ENCODE measurements at regions not wholly inside any gene's neighbourhood (a gene's known extent, or its start where the extent isn't known, plus 50 kb on each side); places are given as distances from the start of the nearest gene placed in this dataset.

- no TSS peak for BruUV-seq (replicated peaks)
Measured at GRCh38 chr2:186105016-186105724, 366.6 kb downstream of the FSIP2 start.

DNA sequence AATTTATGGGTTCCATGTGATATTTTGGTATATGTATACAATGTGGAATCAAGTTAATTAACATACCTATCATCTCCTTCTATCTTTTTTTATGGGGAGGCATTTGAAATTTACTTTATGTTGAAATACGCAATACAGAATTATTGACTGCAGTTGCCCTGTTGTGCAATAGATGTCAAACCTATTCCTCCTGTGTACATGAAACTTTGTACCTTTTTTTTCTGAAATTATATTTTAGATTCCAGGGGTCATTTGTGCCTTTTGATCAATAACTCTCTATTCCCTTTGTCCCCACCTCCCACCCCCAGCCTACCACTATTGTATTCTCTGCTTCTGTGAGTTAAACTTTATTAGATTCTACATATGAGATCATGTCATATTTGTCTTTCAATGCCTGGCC lies 369.9 kb downstream of the FSIP2 start:
- ATAC-seq (no peak), DNase-seq (ENCODE audit: low read depth, low spot score) (no peak)
- no peak overlapping the region for H3K27ac ChIP-seq (ENCODE audit: low read length)
- CTCF ChIA-PET, result no interaction called here
- no TSS peak for BruUV-seq (replicated peaks)
- in situ Hi-C loops (cut with HindIII; ENCODE audit: low pct_unique_long_range_greater_than_20kb, low sequenced_read_pairs), result no loop called here
- no peak overlapping the region for H3K4me3 ChIP-seq (ENCODE audit: low read depth in 2 of 2, low read length in 2 of 2)
- intact Hi-C loops (cut with micrococcal nuclease; ENCODE audit: unreplicated experiment), result no loop called here
- H3K4me1 ChIP-seq (ENCODE audit: control insufficient read depth, insufficient read depth, low read length), result no peaks in the 10 kb centered on the region
- POLR2A ChIA-PET, result no interaction called here
- no peaks in the 10 kb centered on the region for H3K27me3 ChIP-seq (ENCODE audit: control insufficient read depth, insufficient read depth, low read length)
- no peaks in the 10 kb centered on the region for H3K36me3 ChIP-seq (ENCODE audit: control insufficient read depth, insufficient read depth, low read length)
- H3K9me3 ChIP-seq (ENCODE audit: control insufficient read depth, insufficient read depth, low read depth, low read length), result no peaks in the 10 kb centered on the region; the same call in 1 of the 2 replicates
- no peak for TF ChIP-seq POLR2AphosphoS5 (IDR thresholded peaks at IDR 0.05; ENCODE audit: low read depth, low read length)
- TF ChIP-seq, protein P1, sequence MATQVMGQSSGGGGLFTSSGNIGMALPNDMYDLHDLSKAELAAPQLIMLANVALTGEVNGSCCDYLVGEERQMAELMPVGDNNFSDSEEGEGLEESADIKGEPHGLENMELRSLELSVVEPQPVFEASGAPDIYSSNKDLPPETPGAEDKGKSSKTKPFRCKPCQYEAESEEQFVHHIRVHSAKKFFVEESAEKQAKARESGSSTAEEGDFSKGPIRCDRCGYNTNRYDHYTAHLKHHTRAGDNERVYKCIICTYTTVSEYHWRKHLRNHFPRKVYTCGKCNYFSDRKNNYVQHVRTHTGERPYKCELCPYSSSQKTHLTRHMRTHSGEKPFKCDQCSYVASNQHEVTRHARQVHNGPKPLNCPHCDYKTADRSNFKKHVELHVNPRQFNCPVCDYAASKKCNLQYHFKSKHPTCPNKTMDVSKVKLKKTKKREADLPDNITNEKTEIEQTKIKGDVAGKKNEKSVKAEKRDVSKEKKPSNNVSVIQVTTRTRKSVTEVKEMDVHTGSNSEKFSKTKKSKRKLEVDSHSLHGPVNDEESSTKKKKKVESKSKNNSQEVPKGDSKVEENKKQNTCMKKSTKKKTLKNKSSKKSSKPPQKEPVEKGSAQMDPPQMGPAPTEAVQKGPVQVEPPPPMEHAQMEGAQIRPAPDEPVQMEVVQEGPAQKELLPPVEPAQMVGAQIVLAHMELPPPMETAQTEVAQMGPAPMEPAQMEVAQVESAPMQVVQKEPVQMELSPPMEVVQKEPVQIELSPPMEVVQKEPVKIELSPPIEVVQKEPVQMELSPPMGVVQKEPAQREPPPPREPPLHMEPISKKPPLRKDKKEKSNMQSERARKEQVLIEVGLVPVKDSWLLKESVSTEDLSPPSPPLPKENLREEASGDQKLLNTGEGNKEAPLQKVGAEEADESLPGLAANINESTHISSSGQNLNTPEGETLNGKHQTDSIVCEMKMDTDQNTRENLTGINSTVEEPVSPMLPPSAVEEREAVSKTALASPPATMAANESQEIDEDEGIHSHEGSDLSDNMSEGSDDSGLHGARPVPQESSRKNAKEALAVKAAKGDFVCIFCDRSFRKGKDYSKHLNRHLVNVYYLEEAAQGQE (IDR thresholded peaks at IDR 0.05; ENCODE audit: insufficient read depth in 1 of 2, low read depth in 2 of 2, low read length in 1 of 2), result no peak

More at GRCh38 chr2:186105016-186105724, 366.6 kb downstream of the FSIP2 start:
- Histone ChIP-seq H3K27me3 (ENCODE audit: control insufficient read depth, insufficient read depth, low read length) (no peaks in the 10 kb centered on the region), H3K9me3 (ENCODE audit: control insufficient read depth, insufficient read depth, low read depth, low read length) (no peaks in the 10 kb centered on the region), H3K36me3 (ENCODE audit: control insufficient read depth, insufficient read depth, low read length) (no peaks in the 10 kb centered on the region), H3K4me1 (ENCODE audit: control insufficient read depth, insufficient read depth, low read length) (no peaks in the 10 kb centered on the region), H3K27ac (ENCODE audit: low read length) (no peak overlapping the region), H3K4me3 (ENCODE audit: low read depth in 2 of 2, low read length in 2 of 2) (no peak overlapping the region)
- ATAC-seq, result no peak
- no peak for DNase-seq (ENCODE audit: low read depth, low spot score)
- ChIA-PET CTCF (no interaction called here), POLR2A (no interaction called here)
- in situ Hi-C loops (cut with HindIII; ENCODE audit: low pct_unique_long_range_greater_than_20kb, low sequenced_read_pairs), result no loop called here
- TF ChIP-seq POLR2AphosphoS5 (IDR thresholded peaks at IDR 0.05; ENCODE audit: low read depth, low read length) (no peak), SIN3A (IDR thresholded peaks at IDR 0.05; ENCODE audit: borderline replicate concordance, insufficient read depth, low read depth, low read length) (no peak), CTCF (IDR thresholded peaks at IDR 0.05) (no peak), TCF7L2 (IDR thresholded peaks at IDR 0.05; ENCODE audit: low read depth, low read length) (no peak)
- TF ChIP-seq, protein P1 (IDR thresholded peaks at IDR 0.05; ENCODE audit: insufficient read depth in 1 of 2, low read depth in 2 of 2, low read length in 1 of 2), result no peak
- intact Hi-C loops (cut with micrococcal nuclease; ENCODE audit: unreplicated experiment), result no loop called here

All from Panc1 (cell line).